Spinal cord (tissue), 9 donors: ENCODE measurements at regions not wholly inside any gene's neighbourhood (a gene's known extent, or its start where the extent isn't known, plus 50 kb on each side); places are given as distances from the start of the nearest gene placed in this dataset.

Experiments used
- DNase-seq, 6 donors: peaks; one replicate each; pipeline versions ENCODE4 v3.0.0 to v3.0.0-alpha.2; 2013 to 2015; ENCODE audit warnings: low spot score in 6 of 6, low read depth in 4 of 6
- H3K27ac ChIP-seq: one replicate; pipeline ENCODE4 v1.5.1; 2013; ENCODE audit warnings: low read depth, low read length, control low read depth
- H3K27me3 ChIP-seq: one replicate; pipeline ENCODE4 v1.6.1; 2013; ENCODE audit warnings: low read length; ENCODE audit not compliant: control insufficient read depth, insufficient read depth
- H3K36me3 ChIP-seq: one replicate; pipeline ENCODE4 v1.6.1; 2013; ENCODE audit warnings: low read length; ENCODE audit not compliant: control insufficient read depth, insufficient read depth
- H3K4me1 ChIP-seq: one replicate; pipeline ENCODE4 v1.6.1; 2013; ENCODE audit warnings: low read length; ENCODE audit not compliant: control insufficient read depth, insufficient read depth
- H3K4me3 ChIP-seq: one replicate; pipeline ENCODE4 v1.5.1; 2013; ENCODE audit warnings: low read depth, low read length, control low read depth
- H3K9me3 ChIP-seq: one replicate; pipeline ENCODE4 v1.6.1; 2013; ENCODE audit warnings: low read length; ENCODE audit not compliant: control insufficient read depth, insufficient read depth
- WGBS: methylation state at CpG from one replicate; pipeline ENCODE4 v1.1.5; 2013; ENCODE audit warnings: missing lambda C conversion rate; ENCODE audit not compliant: insufficient coverage; 5-methylcytosine and 5-hydroxymethylcytosine counted together
- donor health status: healthy.

DNA sequence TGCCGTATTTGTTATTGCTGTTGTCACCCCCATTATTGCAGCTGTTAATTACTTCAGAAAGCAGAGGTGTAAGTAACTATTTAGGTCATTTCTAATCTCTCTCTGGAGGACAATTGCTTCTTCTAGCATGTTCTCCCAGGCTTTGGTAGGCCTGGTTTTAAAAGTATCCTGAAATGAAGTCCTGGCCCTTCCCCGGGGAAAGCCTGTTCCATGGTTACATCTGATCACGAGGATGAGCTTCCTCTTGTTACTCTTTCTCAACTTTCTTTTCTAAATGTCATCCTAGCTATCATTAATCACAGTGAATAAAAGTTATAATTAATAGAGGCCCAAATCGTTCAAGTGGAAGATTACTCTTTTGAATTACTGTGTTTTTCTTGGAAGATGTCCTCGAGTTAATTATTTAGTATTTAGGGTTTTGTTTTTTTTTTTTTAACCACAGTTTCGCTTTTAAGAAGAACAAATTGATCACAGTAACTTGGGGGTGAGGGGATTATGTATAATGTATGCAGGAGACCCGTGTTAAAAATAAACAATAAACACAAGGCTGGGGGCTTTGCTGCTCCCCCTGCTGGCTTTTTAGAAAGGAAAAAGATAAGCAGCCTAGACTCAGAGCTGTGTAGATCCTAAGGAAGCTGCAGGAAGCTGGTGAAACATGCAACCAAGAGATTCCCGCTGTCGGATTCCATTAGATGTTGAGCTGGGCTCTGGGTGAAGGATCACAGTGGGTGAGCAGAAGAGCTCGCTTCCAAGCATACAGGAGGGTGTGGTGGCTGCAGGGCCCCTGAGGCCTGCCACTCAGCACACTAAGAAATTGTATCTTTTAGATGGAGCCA is 420.1 kb downstream of the FUT8 start:
- WGBS = 31% methylated on average over 3 of the region's 10 CpGs
- H3K9me3 ChIP-seq = no peaks in the 10 kb centered on the region
- no peak overlapping the region for H3K27ac ChIP-seq
- no peaks in the 10 kb centered on the region for H3K36me3 ChIP-seq
- peaks cover 9% of the 10 kb centered on the region for H3K4me1 ChIP-seq
- no peak overlapping the region for H3K4me3 ChIP-seq
- DNase-seq = peak in 2 of 6 donors; percentile 40 to 81
- no peaks in the 10 kb centered on the region for H3K27me3 ChIP-seq

DNA sequence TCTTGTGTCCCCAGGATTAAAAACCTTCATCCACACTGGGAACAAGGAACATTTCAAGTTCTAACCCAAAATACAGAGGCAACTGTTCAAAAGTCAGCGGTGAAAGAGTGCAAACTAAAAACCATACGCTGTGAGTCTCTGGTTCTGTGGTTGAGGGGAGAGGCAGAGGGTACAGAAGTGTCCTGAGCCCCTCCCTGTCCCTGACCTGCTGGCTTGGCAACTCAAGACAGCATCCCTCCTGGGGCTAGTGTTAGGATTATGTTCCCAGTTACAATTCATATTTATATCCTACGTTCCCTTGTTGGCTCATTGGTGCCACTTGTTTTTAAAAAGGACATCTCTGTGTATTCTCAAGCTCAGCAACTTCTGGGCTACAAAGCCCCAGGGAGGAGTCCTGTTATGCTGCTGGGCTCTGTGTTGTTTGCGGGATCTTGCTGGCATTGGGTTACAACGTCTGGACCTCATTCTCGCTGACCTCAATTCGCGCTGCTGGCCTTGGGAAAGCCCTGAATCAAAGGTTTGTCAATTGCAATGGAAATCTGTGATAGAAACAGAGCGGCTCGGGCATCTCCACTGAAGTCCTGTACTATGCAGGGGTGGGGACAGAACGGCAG is 420.8 kb downstream of the FUT8 start:
- Histone ChIP-seq H3K4me1 (peaks cover 8% of the 10 kb centered on the region), H3K27me3 (no peaks in the 10 kb centered on the region), H3K27ac (no peak overlapping the region), H3K9me3 (no peaks in the 10 kb centered on the region), H3K36me3 (no peaks in the 10 kb centered on the region), H3K4me3 (no peak overlapping the region)
- no peak for DNase-seq
- WGBS = 89% methylated on average over 1 of the region's 11 CpGs

DNA sequence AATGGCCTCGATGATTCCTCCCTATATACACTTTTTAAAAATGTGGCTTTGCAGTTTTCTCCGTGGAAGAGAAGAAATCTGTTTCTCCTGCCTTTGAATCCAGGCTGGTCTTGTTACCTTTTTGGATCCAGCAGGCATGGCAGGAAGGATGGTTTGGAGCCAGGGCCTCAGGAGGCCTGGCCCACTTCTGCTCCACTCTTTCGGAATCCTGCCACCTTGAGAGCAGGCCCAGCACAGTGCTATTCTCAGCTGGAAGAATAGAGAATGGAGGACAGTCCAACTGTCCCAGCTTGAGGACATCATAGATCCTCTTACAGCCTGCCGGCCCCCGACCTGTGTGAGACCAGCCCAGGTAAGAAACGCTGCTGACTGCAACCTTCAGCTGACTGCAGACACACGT is 421.5 kb downstream of the FUT8 start:
- Histone ChIP-seq H3K4me3 (no peak overlapping the region), H3K4me1 (peaks cover 8% of the 10 kb centered on the region), H3K27ac (no peak overlapping the region), H3K9me3 (no peaks in the 10 kb centered on the region), H3K36me3 (no peaks in the 10 kb centered on the region), H3K27me3 (no peaks in the 10 kb centered on the region)
- WGBS = 86% methylated on average over 5 of the region's 7 CpGs
- no peak for DNase-seq

DNA sequence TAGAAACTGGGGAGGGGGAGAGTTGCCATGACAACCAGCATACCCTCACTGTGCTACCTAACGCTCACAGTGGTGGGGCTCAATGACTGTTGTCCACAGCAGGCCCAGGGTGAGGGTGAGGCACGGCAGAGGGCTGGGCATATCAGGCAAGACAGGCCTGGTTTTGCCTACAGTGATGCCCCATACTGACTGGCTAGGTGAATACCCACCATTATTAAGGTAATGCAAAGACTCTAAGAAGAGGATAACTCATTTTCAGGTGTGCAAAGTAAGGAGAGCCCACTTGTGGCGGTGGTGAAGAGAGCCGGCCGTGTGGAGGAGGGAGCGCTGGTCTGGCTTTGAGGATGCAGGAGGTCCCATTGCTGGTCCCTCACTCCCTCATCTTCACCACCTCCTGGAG is 422.3 kb downstream of the FUT8 start:
- DNase-seq = no peak
- Histone ChIP-seq H3K4me1 (peaks cover 8% of the 10 kb centered on the region), H3K36me3 (no peaks in the 10 kb centered on the region), H3K27me3 (no peaks in the 10 kb centered on the region), H3K9me3 (no peaks in the 10 kb centered on the region), H3K27ac (no peak overlapping the region), H3K4me3 (no peak overlapping the region)
- no CpG with 5 or more reads among the region's 6 CpGs for WGBS

DNA sequence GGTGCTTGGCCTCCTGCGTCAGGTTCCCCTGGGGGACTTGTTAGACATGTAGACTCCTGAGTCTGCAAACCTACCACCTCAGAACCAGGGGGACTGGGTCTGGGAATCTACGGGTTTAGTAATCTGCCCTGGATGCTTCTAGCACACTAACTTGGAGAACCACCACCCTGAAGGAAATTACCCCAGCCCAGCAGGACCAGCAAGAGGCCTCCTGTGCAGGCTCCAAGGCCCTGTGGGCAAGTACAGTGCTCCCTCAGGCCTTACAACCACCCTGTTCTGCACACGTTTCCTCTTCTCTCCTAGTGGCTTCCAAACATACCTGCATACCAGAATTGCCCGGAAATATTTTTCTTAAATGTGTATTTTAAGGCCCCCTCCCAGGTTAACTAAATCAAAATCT is 423.0 kb downstream of the FUT8 start:
- Histone ChIP-seq H3K4me3 (no peak overlapping the region), H3K9me3 (no peaks in the 10 kb centered on the region), H3K27me3 (no peaks in the 10 kb centered on the region), H3K4me1 (peaks cover 8% of the 10 kb centered on the region), H3K27ac (no peak overlapping the region), H3K36me3 (no peaks in the 10 kb centered on the region)
- DNase-seq = no peak
- WGBS = 100% methylated on average over 1 of the region's 4 CpGs

DNA sequence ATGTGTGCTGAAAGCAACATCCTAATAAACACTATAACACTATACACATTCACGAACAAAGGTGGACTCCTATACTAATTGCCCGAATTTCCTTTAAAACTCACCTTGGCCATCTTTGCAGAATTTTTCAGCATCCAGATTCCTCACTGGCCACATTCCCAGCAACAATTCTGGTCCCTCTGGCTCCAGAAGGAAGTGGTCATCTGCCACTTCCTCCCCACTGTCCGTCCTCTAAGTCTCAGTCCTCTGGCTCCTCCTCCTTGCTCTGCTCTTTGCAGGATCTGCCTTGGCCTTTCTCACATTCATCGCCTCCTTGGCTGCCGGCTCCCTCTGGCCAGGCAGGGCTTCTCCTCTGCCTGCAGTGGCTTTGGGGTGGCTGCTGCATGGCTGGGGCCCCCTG is 426.0 kb downstream of the FUT8 start:
- H3K36me3 ChIP-seq = no peaks in the 10 kb centered on the region
- no peak for DNase-seq
- peaks cover 4% of the 10 kb centered on the region for H3K4me1 ChIP-seq
- no peaks in the 10 kb centered on the region for H3K27me3 ChIP-seq
- H3K4me3 ChIP-seq = no peak overlapping the region
- no peak overlapping the region for H3K27ac ChIP-seq
- no peaks in the 10 kb centered on the region for H3K9me3 ChIP-seq
- 90% methylated on average over 5 of the region's 5 CpGs for WGBS

DNA sequence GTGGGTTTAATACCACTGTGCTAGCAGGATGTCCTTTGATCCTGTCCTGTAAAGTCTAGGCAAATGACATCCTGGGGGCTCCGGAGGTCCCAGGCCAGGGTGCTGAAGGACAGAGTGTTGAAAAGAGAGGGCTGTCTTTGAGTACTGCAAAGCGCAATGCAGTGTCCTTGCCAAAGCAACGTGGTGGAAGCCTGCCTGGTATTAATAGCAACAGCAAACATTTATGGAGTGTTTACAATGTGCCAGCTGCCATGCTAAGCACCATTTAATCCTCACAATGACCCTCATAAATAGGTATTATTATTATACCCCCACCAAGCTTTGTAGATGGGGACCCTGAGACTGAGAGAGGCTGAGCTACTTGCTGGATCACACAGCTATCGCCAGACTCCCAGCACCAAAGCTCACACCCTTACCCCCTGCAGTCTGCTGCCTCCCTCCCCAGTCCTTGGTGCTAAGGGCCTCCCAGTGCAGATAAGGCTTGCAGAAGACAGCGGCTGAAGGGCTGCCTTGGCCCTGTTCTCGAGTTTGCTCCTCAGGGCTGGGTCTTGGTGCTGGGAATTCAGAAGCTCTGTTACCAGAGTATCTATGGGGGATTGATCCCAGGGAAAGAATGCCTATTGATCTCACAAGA is 427.7 kb downstream of the FUT8 start:
- no peak overlapping the region for H3K4me3 ChIP-seq
- H3K9me3 ChIP-seq = no peaks in the 10 kb centered on the region
- H3K27ac ChIP-seq = no peak overlapping the region
- DNase-seq = peak in 1 of 6 donors; percentile 45
- no peaks in the 10 kb centered on the region for H3K36me3 ChIP-seq
- WGBS = 71% methylated on average over 5 of the region's 6 CpGs
- peaks cover 3% of the 10 kb centered on the region for H3K4me1 ChIP-seq
- no peaks in the 10 kb centered on the region for H3K27me3 ChIP-seq

DNA sequence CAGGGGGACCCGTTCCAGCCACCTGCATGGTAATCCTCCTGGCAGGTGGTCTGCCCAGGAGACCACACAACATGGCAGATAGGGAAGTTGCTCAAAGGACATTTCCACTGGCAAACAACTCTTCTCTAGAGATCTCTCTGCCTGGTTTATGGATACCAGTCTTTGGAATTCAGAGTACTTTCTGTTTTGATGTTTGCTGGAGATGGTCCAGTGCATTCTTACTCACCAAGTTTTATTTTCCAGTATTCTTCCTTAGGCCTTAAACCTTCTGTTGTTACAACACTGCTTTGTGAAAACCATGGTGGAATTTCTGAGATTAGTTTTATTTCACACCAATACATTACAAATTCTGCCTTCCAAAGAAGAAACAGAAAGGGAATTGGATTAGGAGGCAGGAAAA is 428.3 kb downstream of the FUT8 start:
- 67% methylated on average over 1 of the region's 1 CpG for WGBS
- no peaks in the 10 kb centered on the region for H3K27me3 ChIP-seq
- H3K9me3 ChIP-seq = no peaks in the 10 kb centered on the region
- H3K4me3 ChIP-seq = no peak overlapping the region
- no peak overlapping the region for H3K27ac ChIP-seq
- H3K4me1 ChIP-seq = peaks cover 3% of the 10 kb centered on the region
- H3K36me3 ChIP-seq = no peaks in the 10 kb centered on the region
- DNase-seq = no peak

DNA sequence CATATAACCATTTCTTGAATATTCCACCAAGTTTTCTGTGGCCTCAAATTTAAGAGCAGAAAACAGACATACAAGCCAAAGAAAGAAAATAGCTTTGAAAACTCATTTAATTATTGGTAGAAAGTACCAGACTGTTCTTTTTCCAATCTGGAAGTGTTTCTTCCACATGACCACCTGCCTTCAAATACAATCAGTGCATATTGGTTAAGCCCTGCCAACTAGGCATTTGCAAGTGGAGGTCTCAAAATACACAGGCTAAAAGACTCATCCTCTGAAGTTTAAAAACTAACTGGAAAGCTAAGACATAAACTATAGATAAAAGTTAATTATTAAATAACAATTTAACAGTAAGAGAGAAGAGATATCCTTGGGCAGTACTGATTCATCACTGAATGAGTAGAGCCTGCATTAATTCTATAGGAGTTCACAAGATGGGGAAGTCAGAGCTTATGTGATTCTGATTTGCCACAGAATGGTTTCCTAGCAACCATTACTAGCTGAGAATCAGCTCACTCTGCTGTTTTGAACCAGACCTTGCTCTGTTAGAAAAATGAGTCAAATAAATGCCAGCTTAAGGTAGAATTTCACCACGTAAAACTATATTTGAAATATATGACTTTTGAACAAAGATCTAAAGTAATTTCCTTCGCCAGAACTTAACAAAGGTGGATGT is 433.8 kb downstream of the FUT8 start:
- WGBS = 40% methylated on average over 1 of the region's 2 CpGs
- no peaks in the 10 kb centered on the region for H3K36me3 ChIP-seq
- H3K9me3 ChIP-seq = no peaks in the 10 kb centered on the region
- H3K27ac ChIP-seq = no peak overlapping the region
- H3K4me3 ChIP-seq = no peak overlapping the region
- no peaks in the 10 kb centered on the region for H3K27me3 ChIP-seq
- DNase-seq = peak in 3 of 6 donors; percentile 38 to 92 (median 69)
- peaks cover 3% of the 10 kb centered on the region for H3K4me1 ChIP-seq
